ENCODE measurements at regions not wholly inside any gene's neighbourhood (a gene's known extent, or its start where the extent isn't known, plus 50 kb on each side); places are given as distances from the start of the nearest gene placed in this dataset.
A peak's percentile ranks its signal among the peaks of the same experiment; 100 is the strongest.
"Not testable (repeated sequence)": the region's sequence is repeated elsewhere in the genome, so short reads cannot be mapped to it uniquely, and the experiment has no call there.

DNA sequence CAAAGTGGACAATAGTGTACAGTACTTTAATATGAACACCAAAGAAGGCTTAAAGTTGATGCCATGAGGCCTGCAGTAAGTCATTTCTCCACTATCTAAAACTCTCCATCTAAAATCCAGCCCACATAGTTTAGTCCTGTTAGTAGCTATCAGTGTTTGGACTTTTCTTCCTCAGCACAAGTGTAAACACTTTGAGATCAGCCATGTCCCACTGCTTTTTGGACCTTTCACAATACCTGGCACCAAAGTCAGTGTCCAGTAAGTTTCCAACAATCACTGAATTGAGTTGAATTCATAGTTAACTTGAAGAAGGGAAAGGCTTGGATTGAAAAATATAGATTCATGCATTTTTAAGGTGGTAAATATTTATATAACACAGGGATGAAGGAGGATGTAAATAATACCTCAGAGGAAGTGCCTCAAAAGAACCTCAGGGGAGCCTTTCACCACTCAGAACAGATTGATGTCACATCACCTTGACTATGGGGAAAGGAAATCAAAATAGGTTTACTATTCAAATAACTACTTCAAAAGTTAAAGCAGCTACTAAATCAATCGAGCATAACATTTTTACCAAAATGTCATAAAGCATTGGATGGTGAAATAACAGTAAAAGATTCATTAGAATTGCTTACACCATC is 76.7 kb downstream of the FTHL17 start:
- Mint-ChIP-seq H3K4me1 (peaks cover 10% of the 10 kb centered on the region), H3K36me3 (ENCODE audit: low read depth) (no peaks in the 10 kb centered on the region), H3K27ac (no peak overlapping the region), H3K27me3 (ENCODE audit: low read depth) (no peaks in the 10 kb centered on the region), H3K9me3 (no peaks in the 10 kb centered on the region), H3K4me3 (no peak overlapping the region)
- TF ChIP-seq, protein P1, sequence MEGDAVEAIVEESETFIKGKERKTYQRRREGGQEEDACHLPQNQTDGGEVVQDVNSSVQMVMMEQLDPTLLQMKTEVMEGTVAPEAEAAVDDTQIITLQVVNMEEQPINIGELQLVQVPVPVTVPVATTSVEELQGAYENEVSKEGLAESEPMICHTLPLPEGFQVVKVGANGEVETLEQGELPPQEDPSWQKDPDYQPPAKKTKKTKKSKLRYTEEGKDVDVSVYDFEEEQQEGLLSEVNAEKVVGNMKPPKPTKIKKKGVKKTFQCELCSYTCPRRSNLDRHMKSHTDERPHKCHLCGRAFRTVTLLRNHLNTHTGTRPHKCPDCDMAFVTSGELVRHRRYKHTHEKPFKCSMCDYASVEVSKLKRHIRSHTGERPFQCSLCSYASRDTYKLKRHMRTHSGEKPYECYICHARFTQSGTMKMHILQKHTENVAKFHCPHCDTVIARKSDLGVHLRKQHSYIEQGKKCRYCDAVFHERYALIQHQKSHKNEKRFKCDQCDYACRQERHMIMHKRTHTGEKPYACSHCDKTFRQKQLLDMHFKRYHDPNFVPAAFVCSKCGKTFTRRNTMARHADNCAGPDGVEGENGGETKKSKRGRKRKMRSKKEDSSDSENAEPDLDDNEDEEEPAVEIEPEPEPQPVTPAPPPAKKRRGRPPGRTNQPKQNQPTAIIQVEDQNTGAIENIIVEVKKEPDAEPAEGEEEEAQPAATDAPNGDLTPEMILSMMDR (IDR thresholded peaks at IDR 0.05; ENCODE audit: unreplicated experiment in 3 of 3), result no peak

DNA sequence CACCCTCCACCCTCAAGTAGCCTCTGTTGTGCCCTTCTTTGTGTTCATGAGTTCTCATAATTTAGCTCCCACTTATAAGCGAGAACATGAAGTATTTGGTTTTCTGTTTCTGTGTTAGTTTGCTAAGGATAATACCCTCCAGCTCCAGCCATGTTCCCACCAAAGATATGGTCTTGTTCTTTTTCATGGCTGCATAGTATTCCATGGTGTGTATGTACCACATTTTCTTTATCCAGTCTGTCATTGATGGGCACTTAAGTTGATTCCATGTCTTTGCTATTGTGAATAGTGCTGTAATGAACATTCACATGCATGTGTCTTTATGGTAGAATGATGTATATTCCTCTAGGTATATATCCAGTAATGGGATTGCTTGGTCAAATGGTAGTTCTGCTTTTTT is 77.8 kb downstream of the FTHL17 start:
- not testable (repeated sequence) for H3K9me3 Mint-ChIP-seq; H3K27me3 Mint-ChIP-seq (ENCODE audit: low read depth); H3K36me3 Mint-ChIP-seq (ENCODE audit: low read depth); H3K27ac Mint-ChIP-seq; H3K4me1 Mint-ChIP-seq; H3K4me3 Mint-ChIP-seq

DNA sequence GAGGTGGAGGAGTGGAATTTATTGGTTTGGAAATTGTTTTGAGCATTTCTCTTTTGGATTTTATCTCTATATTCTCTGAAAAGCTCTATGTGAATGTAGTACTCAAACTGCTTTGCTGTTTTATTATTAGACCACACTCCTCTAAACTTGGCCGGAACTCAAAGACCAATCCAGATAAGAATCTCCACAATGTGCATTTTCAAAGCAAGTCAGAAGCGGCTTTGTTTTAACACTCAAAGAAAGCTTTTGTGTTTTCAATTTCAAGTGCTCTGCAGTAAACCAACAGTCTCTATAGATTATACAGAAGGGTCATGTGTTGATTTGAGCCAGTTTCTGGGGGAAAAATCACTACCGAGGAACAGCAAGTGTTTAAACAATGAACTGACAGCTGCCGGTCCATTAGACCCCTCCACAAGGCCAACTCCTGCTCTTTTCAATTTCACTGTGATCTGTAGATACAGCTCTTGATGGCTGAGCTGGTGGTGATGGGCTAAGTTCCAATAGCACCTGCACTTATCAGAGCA is 79.4 kb downstream of the FTHL17 start:
- no peaks in the 10 kb centered on the region for H3K27me3 Mint-ChIP-seq (ENCODE audit: low read depth)
- TF ChIP-seq, protein P1 (IDR thresholded peaks at IDR 0.05; ENCODE audit: unreplicated experiment in 3 of 3), result no peak
- H3K36me3 Mint-ChIP-seq (ENCODE audit: low read depth), result no peaks in the 10 kb centered on the region
- H3K4me1 Mint-ChIP-seq, result peaks cover 10% of the 10 kb centered on the region
- no peak overlapping the region for H3K4me3 Mint-ChIP-seq
- no peaks in the 10 kb centered on the region for H3K9me3 Mint-ChIP-seq
- peak overlapping the region; percentile 56 to 86 (median 77) for H3K27ac Mint-ChIP-seq

DNA sequence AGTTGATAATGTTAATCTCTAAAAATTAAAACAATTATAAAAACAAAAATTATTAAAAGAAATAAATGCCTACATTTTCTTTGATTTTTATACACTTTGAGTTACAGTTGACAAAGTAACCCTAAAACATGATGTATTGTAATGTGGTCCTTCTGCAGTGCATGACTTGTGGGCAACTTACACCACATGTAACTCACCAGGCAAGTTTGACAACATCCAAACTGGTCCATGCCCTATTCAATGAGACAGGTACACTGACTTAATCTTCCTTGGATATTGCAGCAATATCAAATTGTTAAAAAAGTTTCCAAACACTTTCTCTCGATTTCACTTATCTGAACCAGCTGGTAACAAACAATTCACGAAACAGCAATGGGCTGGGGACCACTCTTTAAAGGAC is 81.5 kb downstream of the FTHL17 start:
- H3K4me1 Mint-ChIP-seq, result peaks cover 10% of the 10 kb centered on the region
- H3K4me3 Mint-ChIP-seq, result no peak overlapping the region
- H3K27me3 Mint-ChIP-seq (ENCODE audit: low read depth), result no peaks in the 10 kb centered on the region
- no peak overlapping the region for H3K27ac Mint-ChIP-seq
- TF ChIP-seq, protein P1 (IDR thresholded peaks at IDR 0.05; ENCODE audit: unreplicated experiment in 3 of 3), result no peak
- no peaks in the 10 kb centered on the region for H3K36me3 Mint-ChIP-seq (ENCODE audit: low read depth)
- H3K9me3 Mint-ChIP-seq, result no peaks in the 10 kb centered on the region

DNA sequence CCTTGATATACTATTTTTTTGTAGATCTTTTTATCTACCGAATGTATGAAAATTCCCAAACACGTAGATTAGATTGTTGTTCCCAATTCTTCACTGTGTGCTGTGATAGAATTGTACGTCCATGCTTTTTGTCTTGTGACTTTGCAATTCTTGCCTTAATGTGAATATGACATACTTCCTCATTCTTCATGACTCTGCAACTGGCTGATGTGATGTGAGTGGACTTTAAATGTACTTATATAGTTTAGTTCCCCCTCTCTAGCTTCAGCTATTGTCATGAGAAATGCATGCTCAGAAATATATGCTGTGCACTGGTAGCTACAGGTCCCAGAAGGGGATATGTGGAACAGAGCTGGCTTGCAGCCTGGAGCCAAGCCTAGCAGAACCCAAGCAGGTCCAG is 89.4 kb downstream of the FTHL17 start:
- H3K4me1 Mint-ChIP-seq, result no peaks in the 10 kb centered on the region
- TF ChIP-seq, protein P1 (IDR thresholded peaks at IDR 0.05; ENCODE audit: unreplicated experiment in 3 of 3), result no peak
- no peak overlapping the region for H3K27ac Mint-ChIP-seq
- no peaks in the 10 kb centered on the region for H3K36me3 Mint-ChIP-seq (ENCODE audit: low read depth)
- no peak overlapping the region for H3K4me3 Mint-ChIP-seq
- peaks cover 9% of the 10 kb centered on the region for H3K9me3 Mint-ChIP-seq
- H3K27me3 Mint-ChIP-seq (ENCODE audit: low read depth), result no peaks in the 10 kb centered on the region

DNA sequence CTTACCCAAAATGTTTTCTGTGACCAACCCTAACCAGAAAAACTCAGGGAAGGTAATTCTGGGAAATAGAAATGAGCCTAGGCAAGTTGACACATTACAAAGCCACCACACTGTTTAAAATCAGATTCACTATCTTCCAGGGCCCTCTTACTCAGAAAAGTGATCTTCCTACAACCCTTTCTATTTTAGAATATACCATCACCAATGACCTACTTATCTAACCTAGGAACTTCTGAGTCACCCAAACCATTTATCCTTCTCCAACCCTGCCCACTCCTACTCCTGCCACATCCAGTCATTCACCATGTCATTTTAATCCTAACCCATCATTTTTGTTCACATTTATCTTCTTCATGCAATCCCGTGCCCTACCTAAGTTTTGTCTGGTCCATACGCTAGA is 89.9 kb downstream of the FTHL17 start:
- TF ChIP-seq, protein P1 (IDR thresholded peaks at IDR 0.05; ENCODE audit: unreplicated experiment in 3 of 3), result no peak
- no peaks in the 10 kb centered on the region for H3K27me3 Mint-ChIP-seq (ENCODE audit: low read depth)
- no peaks in the 10 kb centered on the region for H3K4me1 Mint-ChIP-seq
- no peak overlapping the region for H3K4me3 Mint-ChIP-seq
- peaks cover 9% of the 10 kb centered on the region for H3K9me3 Mint-ChIP-seq
- H3K36me3 Mint-ChIP-seq (ENCODE audit: low read depth), result no peaks in the 10 kb centered on the region
- no peak overlapping the region for H3K27ac Mint-ChIP-seq

Measured in nephron (organoid).